Breast epithelium (tissue), 4 donors: ENCODE measurements at regions not wholly inside any gene's neighbourhood (a gene's known extent, or its start where the extent isn't known, plus 50 kb on each side); places are given as distances from the start of the nearest gene placed in this dataset.
A peak's percentile ranks its signal among the peaks of the same experiment; 100 is the strongest.

Experiments
- DNase-seq, 2 donors: peaks; one replicate each; pipeline ENCODE4 v3.0.0-alpha.2; 2019; ENCODE audit warnings: low spot score in 2 of 2
- H3K27ac ChIP-seq, 2 donors: fragments of 200-600 bp; sonication (generic) in 1 of 2; one replicate each; pipeline ENCODE4 v1.5.1; 2016 to 2019; ENCODE audit warnings: mild to moderate bottlenecking in 1 of 2
- H3K27me3 ChIP-seq, 2 donors: fragments of 200-600 bp; sonication (generic) in 1 of 2; one replicate each; pipeline versions ENCODE4 v1.5.1 to v1.6.0; 2017 to 2019; ENCODE audit warnings: control low read depth in 1 of 2, mild to moderate bottlenecking in 1 of 2
- H3K36me3 ChIP-seq: fragments of 200-600 bp; one replicate; pipeline ENCODE4 v1.5.1; 2019
- H3K4me1 ChIP-seq, 2 donors: fragments of 200-600 bp; sonication (generic); one replicate each; pipeline ENCODE4 v1.5.1; 2016 to 2019; ENCODE audit warnings: control low read depth in 1 of 2
- H3K4me3 ChIP-seq, 3 donors: fragments of 200-600 bp; sonication (generic); 1 replicate in 2 of 3; 2 replicates in 1 of 3; pipeline ENCODE4 v1.5.1; 2016 to 2019; ENCODE audit warnings: mild to moderate bottlenecking in 3 of 3, moderate library complexity in 2 of 3
- H3K9me3 ChIP-seq, 2 donors: fragments of 200-600 bp; sonication (generic) in 1 of 2; one replicate each; pipeline ENCODE4 v1.5.1; 2016 to 2019; ENCODE audit warnings: control low read depth in 1 of 2
- CTCF ChIP-seq, 3 donors: fragments of 450-650 bp; IDR thresholded peaks; one replicate each; pipeline ENCODE4 v1.5.1; 2016 to 2017; ENCODE audit warnings: antibody characterized with exemption in 3 of 3, mild to moderate bottlenecking in 3 of 3, moderate library complexity in 3 of 3
- POLR2A ChIP-seq: fragments of 450-650 bp; IDR thresholded peaks from one replicate; pipeline ENCODE4 v1.6.1; 2016; ENCODE audit warnings: antibody characterized with exemption, mild to moderate bottlenecking, moderate library complexity
- POLR2AphosphoS5 ChIP-seq, 3 donors: sonication (generic); formaldehyde crosslinking; IDR thresholded peaks; one replicate each; pipeline ENCODE4 v1.6.1; 2017; ENCODE audit warnings: antibody characterized with exemption in 3 of 3
- intact Hi-C: fragments of 100-400 bp; cut with DNase I; formaldehyde crosslinking; loops from one replicate; pipeline ENCODE4 v1.15.1; 2023; ENCODE audit warnings: low total_unique reads

- no peaks in the 10 kb centered on the region for H3K27me3 ChIP-seq
- H3K4me3 ChIP-seq, result no peak overlapping the region
- H3K4me1 ChIP-seq, result no peaks in the 10 kb centered on the region
- no peak overlapping the region for H3K27ac ChIP-seq
- no peaks in the 10 kb centered on the region for H3K9me3 ChIP-seq
- no peaks in the 10 kb centered on the region for H3K36me3 ChIP-seq
- no peak for DNase-seq
- intact Hi-C loops, result no loop called here
- TF ChIP-seq POLR2AphosphoS5 (IDR thresholded peaks at IDR 0.05) (no peak), CTCF (IDR thresholded peaks at IDR 0.05) (peak in 1 of 3 donors; percentile 8)
Measured at GRCh38 chr5:158013939-158014338, 155.0 kb upstream of the CLINT1 start.

- no peak overlapping the region for H3K27ac ChIP-seq
- no peak for DNase-seq
- H3K9me3 ChIP-seq, result no peaks in the 10 kb centered on the region
- TF ChIP-seq POLR2AphosphoS5 (IDR thresholded peaks at IDR 0.05), result no peak
- TF ChIP-seq POLR2A, result no peak
- TF ChIP-seq CTCF (IDR thresholded peaks at IDR 0.05), result no peak
- no peak overlapping the region for H3K4me3 ChIP-seq
- H3K36me3 ChIP-seq, result no peaks in the 10 kb centered on the region
- intact Hi-C loops, result no loop called here
- no peaks in the 10 kb centered on the region for H3K27me3 ChIP-seq
- H3K4me1 ChIP-seq, result no peaks in the 10 kb centered on the region
Measured at GRCh38 chr5:158013303-158013702, 154.4 kb upstream of the CLINT1 start.

- Histone ChIP-seq H3K9me3 (no peaks in the 10 kb centered on the region), H3K36me3 (no peaks in the 10 kb centered on the region), H3K27me3 (no peaks in the 10 kb centered on the region), H3K4me1 (no peaks in the 10 kb centered on the region), H3K27ac (no peak overlapping the region), H3K4me3 (no peak overlapping the region)
- DNase-seq, result no peak
- TF ChIP-seq CTCF (IDR thresholded peaks at IDR 0.05), result no peak
- no peak for TF ChIP-seq POLR2AphosphoS5 (IDR thresholded peaks at IDR 0.05)
- TF ChIP-seq POLR2A, result no peak
- intact Hi-C loops, result no loop called here
Measured at GRCh38 chr5:158011422-158011821, 152.5 kb upstream of the CLINT1 start.

GRCh38 chr5:158010831-158011230 is 151.9 kb upstream of the CLINT1 start:
- no peaks in the 10 kb centered on the region for H3K4me1 ChIP-seq
- DNase-seq, result no peak
- no peak for TF ChIP-seq POLR2AphosphoS5 (IDR thresholded peaks at IDR 0.05)
- no peak for TF ChIP-seq CTCF (IDR thresholded peaks at IDR 0.05)
- no peak for TF ChIP-seq POLR2A
- H3K4me3 ChIP-seq, result no peak overlapping the region
- H3K27me3 ChIP-seq, result no peaks in the 10 kb centered on the region
- no peak overlapping the region for H3K27ac ChIP-seq
- no peaks in the 10 kb centered on the region for H3K36me3 ChIP-seq
- intact Hi-C loops, result no loop called here
- no peaks in the 10 kb centered on the region for H3K9me3 ChIP-seq

GRCh38 chr5:158007336-158007735 is 148.4 kb upstream of the CLINT1 start:
- intact Hi-C loops, result no loop called here
- no peaks in the 10 kb centered on the region for H3K27me3 ChIP-seq
- no peak overlapping the region for H3K4me3 ChIP-seq
- H3K9me3 ChIP-seq, result no peaks in the 10 kb centered on the region
- no peak overlapping the region for H3K27ac ChIP-seq
- no peak for TF ChIP-seq CTCF (IDR thresholded peaks at IDR 0.05)
- TF ChIP-seq POLR2AphosphoS5 (IDR thresholded peaks at IDR 0.05), result no peak
- no peak for TF ChIP-seq POLR2A
- no peak for DNase-seq
- H3K4me1 ChIP-seq, result no peaks in the 10 kb centered on the region
- H3K36me3 ChIP-seq, result no peaks in the 10 kb centered on the region
